LNCAP (cell line): ENCODE measurements at regions not wholly inside any gene's neighbourhood (a gene's known extent, or its start where the extent isn't known, plus 50 kb on each side); places are given as distances from the start of the nearest gene placed in this dataset.

Experiments
- CTCF ChIP-seq: fragments of 450-650 bp; IDR thresholded peaks from 2 replicates; pipeline ENCODE4 v1.5.1; 2017; ENCODE audit warnings: mild to moderate bottlenecking

GRCh38 chr11:23778971-23779370, 717.9 kb upstream of the LUZP2 start:
- TF ChIP-seq CTCF, result no peak

GRCh38 chr11:23780231-23780630, 716.6 kb upstream of the LUZP2 start:
- TF ChIP-seq CTCF, result no peak

GRCh38 chr11:23781803-23782560, 714.9 kb upstream of the LUZP2 start:
- no peak for TF ChIP-seq CTCF

- TF ChIP-seq CTCF, result no peak
Observed at GRCh38 chr11:23789200-23789853, 707.5 kb upstream of the LUZP2 start.

- TF ChIP-seq CTCF, result no peak
Observed at GRCh38 chr11:23789938-23790371, 706.9 kb upstream of the LUZP2 start.

GRCh38 chr11:23797624-23798419, 699.0 kb upstream of the LUZP2 start:
- TF ChIP-seq CTCF, result no peak

GRCh38 chr11:23836981-23837380, 659.9 kb upstream of the LUZP2 start:
- TF ChIP-seq CTCF, result no peak
